ENCODE measurements at regions not wholly inside any gene's neighbourhood (a gene's known extent, or its start where the extent isn't known, plus 50 kb on each side); places are given as distances from the start of the nearest gene placed in this dataset.

GRCh38 chr6:141729146-141729545, 403.6 kb upstream of the GJE1 start:
- ChIA-PET CTCF (no interaction called here), POLR2A (no interaction called here)
- Mint-ChIP-seq H3K9me3 (ENCODE audit: insufficient read depth) (no peaks in the 10 kb centered on the region), H3K4me3 (no peak overlapping the region), H3K27ac (no peak overlapping the region), H3K36me3 (ENCODE audit: low read depth) (no peaks in the 10 kb centered on the region), H3K27me3 (ENCODE audit: low read depth) (no peaks in the 10 kb centered on the region), H3K4me1 (ENCODE audit: low read depth) (no peaks in the 10 kb centered on the region)
- DNase-seq = no peak
- ATAC-seq = no peak

- H3K4me1 Mint-ChIP-seq (ENCODE audit: low read depth) = no peaks in the 10 kb centered on the region
- POLR2A ChIA-PET = no interaction called here
- no peak for ATAC-seq
- no peak for DNase-seq
- CTCF ChIA-PET = no interaction called here
- no peaks in the 10 kb centered on the region for H3K36me3 Mint-ChIP-seq (ENCODE audit: low read depth)
- H3K27me3 Mint-ChIP-seq (ENCODE audit: low read depth) = no peaks in the 10 kb centered on the region
- H3K27ac Mint-ChIP-seq = no peak overlapping the region
- H3K4me3 Mint-ChIP-seq = no peak overlapping the region
- no peaks in the 10 kb centered on the region for H3K9me3 Mint-ChIP-seq (ENCODE audit: insufficient read depth)
These were observed 404.4 kb upstream of the GJE1 start for GRCh38 chr6:141728330-141728729.

- ATAC-seq (no peak), DNase-seq (no peak)
- Mint-ChIP-seq H3K27me3 (ENCODE audit: low read depth) (no peaks in the 10 kb centered on the region), H3K9me3 (ENCODE audit: insufficient read depth) (no peaks in the 10 kb centered on the region), H3K4me1 (ENCODE audit: low read depth) (no peaks in the 10 kb centered on the region), H3K36me3 (ENCODE audit: low read depth) (no peaks in the 10 kb centered on the region), H3K27ac (no peak overlapping the region), H3K4me3 (no peak overlapping the region)
- ChIA-PET CTCF (no interaction called here), POLR2A (no interaction called here)
These were observed 406.5 kb upstream of the GJE1 start for GRCh38 chr6:141726248-141726647.

GRCh38 chr6:141724731-141725130, 408.0 kb upstream of the GJE1 start:
- Mint-ChIP-seq H3K9me3 (ENCODE audit: insufficient read depth) (no peaks in the 10 kb centered on the region), H3K36me3 (ENCODE audit: low read depth) (no peaks in the 10 kb centered on the region), H3K27me3 (ENCODE audit: low read depth) (no peaks in the 10 kb centered on the region), H3K4me3 (no peak overlapping the region), H3K27ac (no peak overlapping the region), H3K4me1 (ENCODE audit: low read depth) (no peaks in the 10 kb centered on the region)
- DNase-seq = no peak
- CTCF ChIA-PET = no interaction called here
- POLR2A ChIA-PET = no interaction called here
- no peak for ATAC-seq

GRCh38 chr6:141719476-141719875, 413.2 kb upstream of the GJE1 start:
- Mint-ChIP-seq H3K9me3 (ENCODE audit: insufficient read depth) (no peaks in the 10 kb centered on the region), H3K36me3 (ENCODE audit: low read depth) (no peaks in the 10 kb centered on the region), H3K4me3 (no peak overlapping the region), H3K4me1 (ENCODE audit: low read depth) (no peaks in the 10 kb centered on the region), H3K27ac (no peak overlapping the region), H3K27me3 (ENCODE audit: low read depth) (no peaks in the 10 kb centered on the region)
- DNase-seq (no peak), ATAC-seq (no peak)
- POLR2A ChIA-PET = no interaction called here
- CTCF ChIA-PET = no interaction called here

- ChIA-PET POLR2A (no interaction called here), CTCF (no interaction called here)
- Mint-ChIP-seq H3K9me3 (ENCODE audit: insufficient read depth) (no peaks in the 10 kb centered on the region), H3K27ac (no peak overlapping the region), H3K27me3 (ENCODE audit: low read depth) (no peaks in the 10 kb centered on the region), H3K4me1 (ENCODE audit: low read depth) (no peaks in the 10 kb centered on the region), H3K36me3 (ENCODE audit: low read depth) (no peaks in the 10 kb centered on the region), H3K4me3 (no peak overlapping the region)
- no peak for DNase-seq
- no peak for ATAC-seq
These were observed 427.3 kb upstream of the GJE1 start for GRCh38 chr6:141705431-141705830.

GRCh38 chr6:141704151-141704550, 428.6 kb upstream of the GJE1 start:
- H3K36me3 Mint-ChIP-seq (ENCODE audit: low read depth) = no peaks in the 10 kb centered on the region
- H3K4me1 Mint-ChIP-seq (ENCODE audit: low read depth) = no peaks in the 10 kb centered on the region
- H3K4me3 Mint-ChIP-seq = no peak overlapping the region
- H3K27ac Mint-ChIP-seq = no peak overlapping the region
- DNase-seq (no peak), ATAC-seq (no peak)
- H3K27me3 Mint-ChIP-seq (ENCODE audit: low read depth) = no peaks in the 10 kb centered on the region
- ChIA-PET POLR2A (no interaction called here), CTCF (no interaction called here)
- H3K9me3 Mint-ChIP-seq (ENCODE audit: insufficient read depth) = no peaks in the 10 kb centered on the region

- Mint-ChIP-seq H3K9me3 (ENCODE audit: insufficient read depth) (no peaks in the 10 kb centered on the region), H3K27ac (no peak overlapping the region), H3K4me1 (ENCODE audit: low read depth) (no peaks in the 10 kb centered on the region), H3K27me3 (ENCODE audit: low read depth) (no peaks in the 10 kb centered on the region), H3K36me3 (ENCODE audit: low read depth) (no peaks in the 10 kb centered on the region), H3K4me3 (no peak overlapping the region)
- ChIA-PET CTCF (no interaction called here), POLR2A (no interaction called here)
- no peak for DNase-seq
- no peak for ATAC-seq
These were observed 431.0 kb upstream of the GJE1 start for GRCh38 chr6:141701732-141702131.

GRCh38 chr6:141700819-141701218, 431.9 kb upstream of the GJE1 start:
- Mint-ChIP-seq H3K4me1 (ENCODE audit: low read depth) (no peaks in the 10 kb centered on the region), H3K4me3 (no peak overlapping the region), H3K27me3 (ENCODE audit: low read depth) (no peaks in the 10 kb centered on the region), H3K9me3 (ENCODE audit: insufficient read depth) (no peaks in the 10 kb centered on the region), H3K36me3 (ENCODE audit: low read depth) (no peaks in the 10 kb centered on the region), H3K27ac (no peak overlapping the region)
- DNase-seq (no peak), ATAC-seq (no peak)
- ChIA-PET CTCF (no interaction called here), POLR2A (no interaction called here)

GRCh38 chr6:141688916-141689315, 443.8 kb upstream of the GJE1 start:
- ATAC-seq (no peak), DNase-seq (no peak)
- Mint-ChIP-seq H3K36me3 (ENCODE audit: low read depth) (no peaks in the 10 kb centered on the region), H3K4me1 (ENCODE audit: low read depth) (no peaks in the 10 kb centered on the region), H3K9me3 (ENCODE audit: insufficient read depth) (no peaks in the 10 kb centered on the region), H3K27ac (no peak overlapping the region), H3K27me3 (ENCODE audit: low read depth) (no peaks in the 10 kb centered on the region), H3K4me3 (no peak overlapping the region)
- POLR2A ChIA-PET = no interaction called here
- CTCF ChIA-PET = no interaction called here

- Mint-ChIP-seq H3K4me3 (no peak overlapping the region), H3K36me3 (ENCODE audit: low read depth) (no peaks in the 10 kb centered on the region), H3K27me3 (ENCODE audit: low read depth) (no peaks in the 10 kb centered on the region), H3K27ac (no peak overlapping the region), H3K9me3 (ENCODE audit: insufficient read depth) (no peaks in the 10 kb centered on the region), H3K4me1 (ENCODE audit: low read depth) (no peaks in the 10 kb centered on the region)
- CTCF ChIA-PET = no interaction called here
- ATAC-seq (no peak), DNase-seq (no peak)
- POLR2A ChIA-PET = no interaction called here
These were observed 447.3 kb upstream of the GJE1 start for GRCh38 chr6:141685416-141685815.

- no peak for ATAC-seq
- no peak overlapping the region for H3K4me3 Mint-ChIP-seq
- H3K27ac Mint-ChIP-seq = no peak overlapping the region
- H3K4me1 Mint-ChIP-seq (ENCODE audit: low read depth) = no peaks in the 10 kb centered on the region
- CTCF ChIA-PET = no interaction called here
- H3K27me3 Mint-ChIP-seq (ENCODE audit: low read depth) = no peaks in the 10 kb centered on the region
- POLR2A ChIA-PET = no interaction called here
- no peak for DNase-seq
- no peaks in the 10 kb centered on the region for H3K9me3 Mint-ChIP-seq (ENCODE audit: insufficient read depth)
- H3K36me3 Mint-ChIP-seq (ENCODE audit: low read depth) = no peaks in the 10 kb centered on the region
These were observed 450.3 kb upstream of the GJE1 start for GRCh38 chr6:141682391-141682790.

- no peak overlapping the region for H3K4me3 Mint-ChIP-seq
- no peaks in the 10 kb centered on the region for H3K36me3 Mint-ChIP-seq (ENCODE audit: low read depth)
- DNase-seq (no peak), ATAC-seq (no peak)
- ChIA-PET POLR2A (no interaction called here), CTCF (interaction anchor here (0.7 kb wide), 1 partner anchor 1714 kb away, joined by 3 read pairs; no protein-coding TSS in a partner anchor)
- no peaks in the 10 kb centered on the region for H3K27me3 Mint-ChIP-seq (ENCODE audit: low read depth)
- no peaks in the 10 kb centered on the region for H3K9me3 Mint-ChIP-seq (ENCODE audit: insufficient read depth)
- H3K4me1 Mint-ChIP-seq (ENCODE audit: low read depth) = no peaks in the 10 kb centered on the region
- no peak overlapping the region for H3K27ac Mint-ChIP-seq
These were observed 455.0 kb upstream of the GJE1 start for GRCh38 chr6:141677598-141678211.

All from activated CD8-positive, alpha-beta T cell treated with anti-CD3 and anti-CD28 coated beads, Interleukin-2, amount 10 ng/mL, durations not matched to agents 7 days and 5 days (primary cell).